ENCODE measurements at regions not wholly inside any gene's neighbourhood (a gene's known extent, or its start where the extent isn't known, plus 50 kb on each side); places are given as distances from the start of the nearest gene placed in this dataset.
"Not testable (repeated sequence)": the region's sequence is repeated elsewhere in the genome, so short reads cannot be mapped to it uniquely, and the experiment has no call there.

GRCh38 chr2:236376566-236377244 lies 112.5 kb upstream of the ASB18 start:
- DNase-seq = no peak

DNA sequence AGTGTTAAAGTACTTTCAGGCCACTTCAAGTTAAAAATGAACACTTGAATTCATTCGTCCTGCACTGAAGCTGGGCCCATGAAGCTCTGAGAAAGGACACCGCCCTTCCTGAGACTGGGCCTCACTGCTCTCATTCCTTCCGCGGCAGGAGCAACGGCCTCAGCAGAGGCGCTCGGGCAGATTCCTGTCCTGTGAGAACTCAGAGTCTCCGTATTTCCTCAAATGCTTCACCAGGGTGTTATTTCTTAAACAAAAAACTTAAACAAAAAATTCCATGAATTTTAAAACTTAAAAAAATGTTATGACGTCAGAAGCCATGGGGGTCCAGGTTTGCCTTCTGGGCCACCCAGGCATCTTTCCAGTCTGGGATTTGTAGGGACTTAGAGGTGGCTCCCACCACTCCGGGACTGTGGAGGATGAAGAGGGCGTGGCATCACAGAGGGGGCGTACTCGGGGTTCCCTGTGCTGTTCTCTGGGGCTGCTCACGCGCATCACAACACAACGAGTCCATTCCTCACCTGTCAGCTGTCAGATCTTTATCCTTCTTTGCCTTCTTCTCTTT lies 115.9 kb upstream of the ASB18 start:
- no peak for DNase-seq

DNA sequence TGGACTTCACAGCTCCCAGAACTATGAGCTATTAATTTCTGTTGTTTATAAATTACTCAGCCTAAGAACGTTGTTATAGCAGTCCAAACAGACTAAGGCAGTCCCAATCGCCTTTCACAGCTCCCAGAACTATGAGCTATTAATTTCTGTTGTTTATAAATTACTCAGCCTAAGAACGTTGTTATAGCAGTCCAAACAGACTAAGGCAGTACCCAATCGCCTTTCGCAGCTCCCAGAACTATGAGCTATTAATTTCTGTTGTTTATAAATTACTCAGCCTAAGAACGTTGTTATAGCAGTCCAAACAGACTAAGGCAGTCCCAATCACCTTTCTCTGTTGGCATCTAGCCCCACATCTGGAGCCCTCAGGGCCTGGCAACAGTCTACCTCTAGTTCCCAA lies 117.0 kb upstream of the ASB18 start:
- not testable (repeated sequence) for DNase-seq

DNA sequence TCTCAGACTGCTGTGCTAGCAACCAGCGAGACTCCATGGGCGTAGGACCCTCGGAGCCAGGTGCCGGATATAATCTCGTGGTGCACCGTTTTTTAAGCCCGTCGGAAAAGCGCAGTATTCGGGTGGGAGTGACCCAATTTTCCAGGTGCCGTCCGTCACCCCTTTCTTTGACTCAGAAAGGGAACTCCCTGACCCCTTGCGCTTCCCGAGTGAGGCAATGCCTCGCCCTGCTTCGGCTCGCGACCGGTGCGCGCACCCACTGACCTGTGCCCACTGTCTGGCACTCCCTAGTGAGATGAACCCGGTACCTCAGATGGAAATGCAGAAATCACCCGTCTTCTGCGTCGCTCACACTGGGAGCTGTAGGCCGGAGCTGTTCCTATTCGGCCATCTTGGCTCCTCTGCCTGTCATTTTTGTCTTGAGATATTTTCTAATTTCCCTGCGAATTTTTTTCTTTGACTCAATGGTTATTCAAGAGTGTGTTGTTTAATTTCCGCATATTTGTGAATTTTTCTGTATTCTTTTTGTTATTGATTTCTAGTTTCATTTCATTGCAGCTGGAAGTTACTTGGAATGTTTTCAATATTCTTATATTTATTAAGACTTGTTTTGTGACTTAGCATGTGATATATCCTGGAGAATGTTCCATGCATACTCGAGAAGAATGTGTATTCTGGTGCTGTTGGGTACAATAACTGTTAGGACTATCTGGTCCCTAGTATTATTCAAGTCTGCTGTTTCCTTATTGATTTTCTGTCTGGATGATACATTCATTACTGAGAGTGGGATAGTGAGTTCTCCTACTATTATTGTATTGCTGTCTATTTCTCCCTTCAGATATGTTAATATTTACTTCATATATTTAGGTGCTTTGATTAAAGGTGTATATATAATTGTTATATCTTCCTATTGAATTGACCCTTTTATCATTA lies 125.3 kb upstream of the ASB18 start:
- DNase-seq = not testable (repeated sequence)

DNA sequence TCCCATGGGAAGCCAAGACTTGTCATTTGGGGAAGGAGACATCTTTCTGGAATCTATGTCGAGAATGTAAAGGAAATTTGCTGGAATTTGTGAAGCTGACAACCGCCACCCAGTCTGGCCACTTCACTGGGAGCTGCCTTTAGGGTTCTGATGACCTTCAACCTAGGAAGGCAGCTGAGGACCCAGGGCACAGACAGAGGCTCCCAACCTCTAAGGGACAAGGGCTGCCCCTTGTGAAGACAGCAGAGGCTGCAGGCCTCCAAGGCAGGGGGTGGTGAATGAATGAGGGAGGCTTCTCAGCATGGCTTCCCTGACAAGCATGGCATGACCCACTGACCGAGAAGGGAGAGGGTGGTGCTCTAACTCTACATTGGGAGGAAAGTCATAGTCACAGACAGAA lies 128.9 kb upstream of the ASB18 start:
- DNase-seq = no peak

DNA sequence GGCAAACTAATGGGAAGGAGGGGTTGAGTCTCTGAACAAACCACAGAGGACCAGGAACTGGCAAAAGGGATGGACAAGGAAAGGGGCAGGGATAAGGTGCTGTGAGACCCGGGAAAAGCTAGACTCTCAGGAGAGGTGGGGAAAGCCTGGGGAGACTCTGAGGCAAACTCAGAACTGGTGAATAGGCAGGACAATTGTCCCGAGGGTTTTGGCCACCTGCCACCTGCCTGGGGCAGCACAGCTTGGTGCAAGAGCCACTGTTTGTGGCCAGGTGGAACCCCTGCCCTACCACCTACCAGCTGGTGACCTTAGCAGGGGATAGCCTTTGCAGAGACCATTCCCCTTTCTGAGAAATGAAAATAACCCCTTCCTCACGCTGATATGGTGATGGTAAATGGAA lies 129.4 kb upstream of the ASB18 start:
- DNase-seq = no peak

- DNase-seq = no peak
Measured at GRCh38 chr2:236394571-236394970, 130.4 kb upstream of the ASB18 start.

DNA sequence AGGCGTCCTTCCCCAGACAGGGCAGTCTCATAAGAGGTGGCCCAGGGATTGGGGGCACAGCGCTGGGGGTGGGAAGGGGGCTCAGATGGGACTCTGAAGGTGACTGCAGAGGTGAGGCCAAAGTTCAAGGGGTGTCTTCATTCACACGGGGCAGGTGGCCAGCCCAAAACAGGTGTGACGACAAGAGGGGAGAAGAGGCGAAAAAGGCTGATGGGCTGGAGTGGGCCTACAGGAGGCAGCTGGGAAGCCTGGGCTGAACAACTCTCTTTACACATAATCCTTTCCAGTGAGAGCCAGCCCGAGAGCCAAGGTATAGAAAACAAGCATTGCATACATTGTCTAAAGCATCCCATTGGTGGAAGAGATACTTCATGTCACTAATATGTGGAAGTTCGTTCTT lies 130.9 kb upstream of the ASB18 start:
- no peak for DNase-seq

- no peak for DNase-seq
Measured at GRCh38 chr2:236396818-236397350, 132.7 kb upstream of the ASB18 start.

- DNase-seq = no peak
Measured at GRCh38 chr2:236397681-236398080, 133.5 kb upstream of the ASB18 start.

GRCh38 chr2:236399409-236399808 lies 135.2 kb upstream of the ASB18 start:
- DNase-seq = no peak

- no peak for DNase-seq
Measured at GRCh38 chr2:236400046-236400574, 135.9 kb upstream of the ASB18 start.

DNA sequence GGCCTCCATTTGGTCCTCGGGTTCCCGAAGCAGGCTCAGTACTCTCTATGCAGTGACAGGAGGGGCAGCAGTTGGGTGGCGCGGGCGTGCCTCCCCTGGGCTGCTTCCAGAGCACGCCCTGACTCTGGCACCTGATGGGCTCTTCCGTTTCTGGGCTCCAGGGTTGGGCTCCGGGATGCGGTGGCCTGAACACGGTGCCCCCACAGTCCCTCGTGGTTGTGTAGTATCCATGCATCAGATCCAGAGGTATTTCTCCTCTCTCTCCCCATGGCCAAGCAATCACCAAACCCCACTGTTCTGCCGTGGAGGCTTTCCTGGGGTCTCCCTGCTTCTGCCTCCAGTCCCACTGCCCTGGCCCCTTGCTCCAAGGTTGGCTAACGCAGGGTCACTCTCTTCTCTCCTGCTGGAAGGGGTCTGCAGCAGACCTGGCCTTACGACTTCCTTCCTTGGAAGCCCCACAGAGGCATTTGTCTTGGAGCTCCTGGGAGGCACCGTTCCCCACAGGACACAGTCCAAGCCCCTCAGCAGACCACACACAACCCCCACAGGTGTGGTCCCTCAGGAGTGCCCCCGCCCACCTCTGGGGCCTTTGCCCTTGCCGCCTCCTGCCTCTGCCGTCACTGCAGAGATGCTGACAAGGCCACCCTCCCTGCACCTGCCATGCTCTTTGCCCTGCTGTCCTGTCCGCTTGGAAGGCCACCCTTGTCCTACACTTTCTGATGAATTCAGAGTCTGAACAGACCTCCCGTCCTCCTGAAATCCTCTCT lies 136.6 kb upstream of the ASB18 start:
- no peak for DNase-seq

- no peak for DNase-seq
Measured at GRCh38 chr2:236402033-236402790, 138.0 kb upstream of the ASB18 start.

DNA sequence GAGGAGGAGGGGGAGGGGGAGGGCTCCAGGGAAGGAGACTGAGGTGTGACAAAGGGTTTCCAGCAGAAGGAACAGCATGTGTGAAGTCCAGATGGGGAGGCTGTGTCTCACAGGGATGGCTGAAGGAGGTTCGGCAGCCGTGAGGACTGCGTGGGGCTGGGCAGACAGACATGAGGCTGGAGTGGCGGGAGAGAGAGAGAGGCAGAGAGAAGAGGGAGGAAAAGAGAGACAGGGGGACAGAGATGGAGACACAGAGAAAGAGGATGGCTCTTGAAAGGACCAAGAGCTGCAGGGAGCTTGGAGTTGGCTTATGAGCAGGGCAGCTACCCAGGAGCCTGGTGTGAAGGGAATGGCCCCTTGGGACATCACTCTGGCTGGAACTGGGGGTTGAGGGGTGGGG lies 138.9 kb upstream of the ASB18 start:
- DNase-seq = no peak

DNA sequence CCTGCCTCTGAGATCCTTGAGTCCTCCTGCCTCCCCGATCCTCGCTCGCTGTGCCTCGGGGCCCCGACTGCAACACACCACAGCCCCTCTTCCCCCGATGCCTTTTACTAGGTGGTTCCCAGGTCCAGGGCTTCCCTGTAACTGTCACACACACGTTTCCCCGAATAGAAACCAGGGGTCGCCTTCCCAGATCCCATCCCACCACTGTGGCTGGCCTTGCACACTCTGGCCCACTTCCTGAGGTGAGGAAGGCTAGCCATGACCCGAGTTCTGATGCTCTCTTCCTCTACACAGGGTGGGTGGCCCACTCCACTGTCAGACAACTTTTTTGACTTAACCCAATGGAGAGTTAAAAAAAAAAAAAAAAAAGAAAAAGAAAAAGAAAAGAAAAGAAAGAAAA lies 139.6 kb upstream of the ASB18 start:
- DNase-seq = no peak

DNA sequence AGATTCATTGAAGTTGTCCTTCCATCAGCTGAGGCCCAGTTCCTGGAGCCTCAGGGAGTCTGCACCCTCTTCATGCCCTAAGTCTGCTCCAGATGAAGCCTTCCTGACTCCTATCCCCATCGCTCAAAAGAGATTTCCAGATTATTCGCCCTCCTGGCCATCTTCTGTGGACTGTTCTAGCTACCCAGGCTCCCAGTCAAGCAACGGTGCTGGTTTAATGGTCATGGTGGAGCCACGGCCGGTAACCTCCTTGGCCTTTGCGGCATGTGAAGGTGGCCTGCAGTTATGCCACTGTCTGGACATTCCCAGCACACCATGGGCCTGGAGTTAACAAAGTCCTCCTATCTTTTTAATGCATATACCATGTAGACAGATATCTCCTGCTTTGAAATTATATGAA lies 140.1 kb upstream of the ASB18 start:
- DNase-seq = no peak

DNA sequence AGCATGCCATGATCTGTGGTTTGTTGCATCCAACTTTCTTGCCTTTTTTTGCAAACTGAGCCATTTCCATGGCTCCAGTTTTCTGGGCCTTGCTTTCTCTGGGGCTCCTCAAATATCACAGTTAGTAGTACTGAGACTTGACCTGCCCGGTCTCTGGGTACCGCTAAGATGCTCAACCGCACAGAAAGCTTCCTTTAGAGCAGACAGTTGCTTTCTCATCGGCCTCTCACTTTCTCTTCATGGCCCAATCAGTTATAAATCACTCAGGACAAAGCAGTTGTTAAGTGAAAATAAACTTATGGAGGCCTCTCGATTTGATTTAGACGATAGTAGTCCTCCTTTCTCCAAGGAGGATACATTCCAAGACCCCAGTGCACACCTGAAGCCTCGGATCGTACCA lies 141.2 kb upstream of the ASB18 start:
- no peak for DNase-seq

- DNase-seq = no peak
Measured at GRCh38 chr2:236408090-236408489, 143.9 kb upstream of the ASB18 start.

DNA sequence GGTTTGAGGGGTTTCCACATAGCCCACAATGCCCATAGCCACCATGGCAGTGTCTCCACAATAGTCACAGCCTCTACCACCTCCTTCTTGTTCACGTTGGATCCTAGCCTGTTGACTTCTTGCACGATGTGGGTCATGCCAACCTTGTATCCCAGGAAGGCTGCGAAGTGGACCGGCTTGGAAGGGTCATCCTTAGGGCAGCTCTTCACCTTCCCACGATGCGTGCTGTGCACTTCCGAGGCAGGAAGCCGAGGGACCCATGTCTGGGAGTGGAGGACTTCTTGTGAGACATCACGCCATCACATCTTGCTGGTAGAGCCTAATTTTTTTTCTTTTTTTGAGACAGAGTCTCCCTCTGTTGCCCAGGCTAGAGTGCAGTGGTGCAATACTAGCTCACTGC lies 144.6 kb upstream of the ASB18 start:
- no peak for DNase-seq

- no peak for DNase-seq
Measured at GRCh38 chr2:236415684-236416444, 151.7 kb upstream of the ASB18 start.

Data from NCI-H1930 (cell line).